Endothelial cell of umbilical vein (primary cell): ENCODE measurements at regions not wholly inside any gene's neighbourhood (a gene's known extent, or its start where the extent isn't known, plus 50 kb on each side); places are given as distances from the start of the nearest gene placed in this dataset.

Source experiments
- BruUV-seq: library from RNA; stranded (reverse); fragments of 400-500 nt; replicated peaks from 2 replicates; lab custom pipeline; 2021; lab: Mats Ljungman, UMichigan
- CTCF ChIA-PET: fragments of 300-600, 350-600 bp; sonication (Branson Sonifier 250); formaldehyde crosslinking; loops from one replicate; lab custom pipeline; 2021; ENCODE audit warnings: antibody characterized with exemption, inconsistent platforms; lab: Charles Lee
- POLR2A ChIA-PET: fragments of 300-600, 350-600 bp; sonication (Branson Sonifier 250); formaldehyde crosslinking; loops from one replicate; lab custom pipeline; 2021; ENCODE audit warnings: antibody characterized with exemption, inconsistent platforms; lab: Charles Lee
- DNase-seq: peaks from one replicate; pipeline ENCODE4 v3.0.0-alpha.2; 2011; ENCODE audit warnings: low read depth, low spot score
- FAIRE-seq: peaks from 2 replicates; lab custom pipeline; 2011; peaks lifted over from hg19 to GRCh38; lab: Jason Lieb, UNC
- H2AFZ ChIP-seq: 2 replicates; pipeline ENCODE4 v1.6.0; 2012; ENCODE audit warnings: low read depth, low read length, control low read depth, inconsistent platforms
- H3K27ac ChIP-seq: 2 replicates; pipeline ENCODE4 v1.5.1; 2011; ENCODE audit warnings: low read depth, mild to moderate bottlenecking, control low read depth, low read length, moderate library complexity; ENCODE audit not compliant: insufficient read depth
- H3K27me3 ChIP-seq, 2 experiments: 2 replicates each; pipeline versions ENCODE4 v1.6.0 to v1.6.1; 2011; ENCODE audit warnings: low read length in 2 of 2, mixed read lengths in 1 of 2; ENCODE audit not compliant: control insufficient read depth in 2 of 2, insufficient read depth in 2 of 2
- H3K36me3 ChIP-seq, 2 experiments: 2 replicates in 1 of 2; 3 replicates in 1 of 2; pipeline ENCODE4 v1.5.1; 2011; ENCODE audit warnings: low read length in 2 of 2, mild to moderate bottlenecking in 1 of 2, moderate library complexity in 1 of 2; ENCODE audit not compliant: control insufficient read depth in 2 of 2, insufficient read depth in 2 of 2; ENCODE audit errors: extremely low read depth in 1 of 2
- H3K4me1 ChIP-seq: 3 replicates; pipeline ENCODE4 v1.5.1; 2011; ENCODE audit warnings: mild to moderate bottlenecking, low read length; ENCODE audit not compliant: control insufficient read depth, insufficient read depth; ENCODE audit errors: extremely low read depth
- H3K4me2 ChIP-seq: 2 replicates; pipeline ENCODE4 v1.6.1; 2011; ENCODE audit warnings: low read length, control low read depth, mixed read lengths; ENCODE audit not compliant: insufficient read depth
- H3K4me3 ChIP-seq, 3 experiments: fragments of 200-600 bp in 1 of 3; sonication (generic), shearing (Covaris generic) in 1 of 3; replicated peaks in 1 of 3; 2 replicates each; pipeline ENCODE4 v1.5.1; 2011 to 2016; ENCODE audit warnings: control low read depth in 3 of 3, low read length in 3 of 3, mild to moderate bottlenecking in 2 of 3, inconsistent platforms in 1 of 3, low read depth in 1 of 3, moderate library complexity in 1 of 3; ENCODE audit not compliant: insufficient read depth in 1 of 3
- H3K79me2 ChIP-seq: 2 replicates; pipeline ENCODE4 v1.6.0; 2012; ENCODE audit warnings: low read length, inconsistent platforms; ENCODE audit not compliant: control insufficient read depth, insufficient read depth
- H3K9ac ChIP-seq: replicated peaks from 2 replicates; pipeline ENCODE3; 2011; ENCODE audit warnings: low read length, control low read depth; ENCODE audit not compliant: insufficient read depth; ENCODE audit errors: extremely low read depth
- H3K9me1 ChIP-seq: replicated peaks from 3 replicates; pipeline ENCODE4 v1.6.0; 2011; ENCODE audit warnings: mild to moderate bottlenecking, low read length; ENCODE audit not compliant: control insufficient read depth, insufficient read depth; ENCODE audit errors: extremely low read depth
- H3K9me3 ChIP-seq: replicated peaks from 2 replicates; pipeline ENCODE4 v1.5.1; 2012; ENCODE audit warnings: low read length, inconsistent platforms; ENCODE audit not compliant: control insufficient read depth, insufficient read depth
- H4K20me1 ChIP-seq: replicated peaks from 2 replicates; pipeline ENCODE3; 2011; ENCODE audit warnings: mild to moderate bottlenecking, low read length; ENCODE audit not compliant: control insufficient read depth, insufficient read depth; ENCODE audit errors: extremely low read depth
- CTCF ChIP-seq, 2 donors: IDR thresholded peaks; 1 replicate in 1 of 2; 2 replicates in 1 of 2; pipeline ENCODE4 v1.5.1; 2011; ENCODE audit warnings: low read length in 2 of 2, mild to moderate bottlenecking in 2 of 2, moderate library complexity in 2 of 2, control low read depth in 1 of 2, inconsistent platforms in 1 of 2, low read depth in 1 of 2; ENCODE audit not compliant: insufficient read depth in 1 of 2; ENCODE audit errors: extremely low read depth in 1 of 2
- EZH2 ChIP-seq: IDR thresholded peaks from 2 replicates; pipeline ENCODE4 v1.6.1; 2012; ENCODE audit warnings: borderline replicate concordance, low read depth, mild to moderate bottlenecking, moderate library complexity, low read length, inconsistent platforms; ENCODE audit not compliant: severe bottlenecking
- FOS ChIP-seq: IDR thresholded peaks from 2 replicates; pipeline ENCODE4 v1.6.1; 2011; ENCODE audit warnings: mild to moderate bottlenecking, low read length, moderate library complexity, borderline replicate concordance; ENCODE audit not compliant: insufficient read depth
- GATA2 ChIP-seq: IDR thresholded peaks from 2 replicates; pipeline ENCODE4 v1.7.0; 2011; ENCODE audit warnings: low read depth, mild to moderate bottlenecking, moderate library complexity, mixed read lengths, low read length; ENCODE audit not compliant: insufficient read length, insufficient read depth
- JUN ChIP-seq: IDR thresholded peaks from 2 replicates; pipeline ENCODE4 v1.6.1; 2011; ENCODE audit warnings: borderline replicate concordance, low read depth; ENCODE audit not compliant: insufficient read length, insufficient read depth
- MAX ChIP-seq: IDR thresholded peaks from 2 replicates; pipeline ENCODE4 v1.6.1; 2011; ENCODE audit not compliant: insufficient read depth, insufficient read length
- MYC ChIP-seq: IDR thresholded peaks from one replicate; pipeline ENCODE4 v1.6.1; 2011; ENCODE audit warnings: mild to moderate bottlenecking, low read depth, low read length
- POLR2A ChIP-seq: IDR thresholded peaks from 2 replicates; pipeline ENCODE4 v1.6.1; 2012; ENCODE audit warnings: low read depth, mild to moderate bottlenecking, control low read depth, low read length
- POLR2AphosphoS5 ChIP-seq: IDR thresholded peaks from 2 replicates; pipeline ENCODE4 v1.6.1; 2012; ENCODE audit warnings: low read depth, mild to moderate bottlenecking, control low read depth, low read length, moderate library complexity; ENCODE audit not compliant: insufficient read depth
- dilution Hi-C: fragments of 300-500 bp; cut with MboI; formaldehyde crosslinking; loops from one replicate; pipeline ENCODE4 v1.15.0; 2019; ENCODE audit warnings: low sequenced_read_pairs; ENCODE audit not compliant: extremely low pct_ligation_motif_present
- intact Hi-C: fragments of 100-400 bp; cut with micrococcal nuclease; formaldehyde crosslinking; loops from one replicate; pipeline ENCODE4 v1.10.0; 2022

- BruUV-seq = no TSS peak
- H3K4me3 ChIP-seq = no peak overlapping the region
- intact Hi-C loops (no loop called here), dilution Hi-C loops (no loop called here)
- H3K27me3 ChIP-seq = no peaks in the 10 kb centered on the region
- POLR2A ChIA-PET = no interaction called here
- no peaks in the 10 kb centered on the region for H3K79me2 ChIP-seq
- H3K27ac ChIP-seq = no peak overlapping the region
- TF ChIP-seq MYC (no peak), CTCF (IDR thresholded peaks at IDR 0.05; ENCODE audit: extremely low read depth in 1 of 2, insufficient read depth in 1 of 2, low read depth in 1 of 2, low read length in 2 of 2) (no peak), JUN (no peak), POLR2AphosphoS5 (no peak), EZH2 (no peak), FOS (no peak), POLR2A (no peak), MAX (no peak), GATA2 (no peak)
- DNase-seq (no peak), FAIRE-seq (no peak)
- no peaks in the 10 kb centered on the region for H3K4me1 ChIP-seq
- H2AFZ ChIP-seq = no peak overlapping the region
- H3K9me1 ChIP-seq = no peaks in the 10 kb centered on the region
- H3K36me3 ChIP-seq = no peaks in the 10 kb centered on the region
- no peak overlapping the region for H3K9ac ChIP-seq
- CTCF ChIA-PET = interaction anchor here (0.7 kb wide), 1 partner anchor 10 kb away, joined by 3 read pairs; no protein-coding TSS in a partner anchor
- no peak overlapping the region for H3K4me2 ChIP-seq
- H4K20me1 ChIP-seq = no peaks in the 10 kb centered on the region
- H3K9me3 ChIP-seq = no peaks in the 10 kb centered on the region
These were observed 68.6 kb upstream of the HS3ST1 start for GRCh38 chr4:11497212-11497806.
